Thoracic aorta (tissue), 2 donors: ENCODE measurements at regions not wholly inside any gene's neighbourhood (a gene's known extent, or its start where the extent isn't known, plus 50 kb on each side); places are given as distances from the start of the nearest gene placed in this dataset.

Experiments used
- ATAC-seq: fragments of 150-250 bp; one replicate; pipeline ENCODE4 v1.8.0; 2017; ENCODE audit warnings: low read depth; ENCODE audit not compliant: insufficient number of reproducible peaks, low FRiP score
- DNase-seq: peaks from one replicate; pipeline ENCODE4 v3.0.0-alpha.2; 2020; ENCODE audit warnings: low spot score
- H3K27ac ChIP-seq, 2 donors: fragments of 200-600 bp; sonication (generic); 1 replicate in 1 of 2; 2 replicates in 1 of 2; pipeline ENCODE4 v1.5.1; 2016; ENCODE audit warnings: mild to moderate bottlenecking in 2 of 2, moderate library complexity in 2 of 2
- H3K27me3 ChIP-seq: fragments of 200-600 bp; sonication (generic); replicated peaks from 2 replicates; pipeline ENCODE4 v1.6.0; 2016; ENCODE audit warnings: mild to moderate bottlenecking; ENCODE audit not compliant: insufficient read depth
- H3K36me3 ChIP-seq: fragments of 200-600 bp; sonication (generic); one replicate; pipeline ENCODE4 v1.5.1; 2016
- H3K4me1 ChIP-seq, 2 donors: fragments of 200-600 bp; sonication (generic); 1 replicate in 1 of 2; 2 replicates in 1 of 2; pipeline versions ENCODE4 v1.5.1 to v1.6.0; 2016; ENCODE audit warnings: low read depth in 2 of 2, mild to moderate bottlenecking in 1 of 2; ENCODE audit not compliant: control insufficient read depth in 1 of 2
- H3K4me3 ChIP-seq: fragments of 200-600 bp; sonication (generic); 2 replicates; pipeline ENCODE4 v1.5.1; 2016; ENCODE audit warnings: mild to moderate bottlenecking
- H3K9me3 ChIP-seq: fragments of 200-600 bp; sonication (generic); 2 replicates; pipeline ENCODE4 v1.5.1; 2016
- CTCF ChIP-seq: fragments of 200-600 bp; sonication (generic); IDR thresholded peaks from one replicate; pipeline ENCODE4 v1.5.1; 2019; ENCODE audit warnings: antibody characterized with exemption

- H3K36me3 ChIP-seq, result no peaks in the 10 kb centered on the region
- ATAC-seq, result no peak
- no peak for TF ChIP-seq CTCF
These were observed 111.0 kb upstream of the GPC1 start for GRCh38 chr2:240324312-240325015.

GRCh38 chr2:240325016-240326007 lies 110.2 kb upstream of the GPC1 start:
- no peaks in the 10 kb centered on the region for H3K36me3 ChIP-seq
- no peak for TF ChIP-seq CTCF
- H3K9me3 ChIP-seq, result no peaks in the 10 kb centered on the region
- H3K27ac ChIP-seq, result no peak overlapping the region
- no peaks in the 10 kb centered on the region for H3K27me3 ChIP-seq
- DNase-seq (no peak), ATAC-seq (no peak)
- H3K4me1 ChIP-seq, result peaks cover 0 to 13% of the 10 kb centered on the region in 2 donors
- H3K4me3 ChIP-seq, result no peak overlapping the region

More at GRCh38 chr2:240324312-240325015, 111.0 kb upstream of the GPC1 start:
- DNase-seq, result no peak
- H3K4me3 ChIP-seq, result no peak overlapping the region
- H3K27me3 ChIP-seq, result no peaks in the 10 kb centered on the region
- no peaks in the 10 kb centered on the region for H3K9me3 ChIP-seq
- H3K4me1 ChIP-seq, result peaks cover 0 to 21% of the 10 kb centered on the region in 2 donors
- no peak overlapping the region for H3K27ac ChIP-seq

- DNase-seq, result no peak
- H3K36me3 ChIP-seq, result no peaks in the 10 kb centered on the region
- ATAC-seq, result no peak
- no peak for TF ChIP-seq CTCF
- H3K9me3 ChIP-seq, result no peaks in the 10 kb centered on the region
- no peak overlapping the region for H3K27ac ChIP-seq
- H3K27me3 ChIP-seq, result no peaks in the 10 kb centered on the region
- H3K4me1 ChIP-seq, result peaks cover 0 to 7% of the 10 kb centered on the region in 2 donors
- H3K4me3 ChIP-seq, result no peak overlapping the region
These were observed 109.2 kb upstream of the GPC1 start for GRCh38 chr2:240326246-240326645.

GRCh38 chr2:240326886-240327285 lies 108.6 kb upstream of the GPC1 start:
- H3K4me1 ChIP-seq, result peaks cover 0 to 7% of the 10 kb centered on the region in 2 donors
- H3K27ac ChIP-seq, result no peak overlapping the region
- ATAC-seq, result no peak
- no peaks in the 10 kb centered on the region for H3K9me3 ChIP-seq
- H3K36me3 ChIP-seq, result no peaks in the 10 kb centered on the region
- no peaks in the 10 kb centered on the region for H3K27me3 ChIP-seq
- TF ChIP-seq CTCF, result no peak
- no peak overlapping the region for H3K4me3 ChIP-seq
- no peak for DNase-seq

- no peak for DNase-seq
- H3K9me3 ChIP-seq, result no peaks in the 10 kb centered on the region
- no peaks in the 10 kb centered on the region for H3K27me3 ChIP-seq
- no peak for ATAC-seq
- H3K4me3 ChIP-seq, result no peak overlapping the region
- no peaks in the 10 kb centered on the region for H3K36me3 ChIP-seq
- H3K4me1 ChIP-seq, result peaks cover 0 to 7% of the 10 kb centered on the region in 2 donors
- no peak for TF ChIP-seq CTCF
- no peak overlapping the region for H3K27ac ChIP-seq
These were observed 107.9 kb upstream of the GPC1 start for GRCh38 chr2:240327566-240327965.
